HEK293T (cell line): ENCODE measurements at regions not wholly inside any gene's neighbourhood (a gene's known extent, or its start where the extent isn't known, plus 50 kb on each side); places are given as distances from the start of the nearest gene placed in this dataset.

Source experiments
- CTCF ChIA-PET: fragments of 350-600 bp; formaldehyde crosslinking; extraction: SDS; loops from one replicate; lab custom pipeline; 2021; ENCODE audit warnings: antibody characterized with exemption, inconsistent platforms; lab: Yijun Ruan, JAX
- POLR2A ChIA-PET: fragments of 350-600 bp; formaldehyde crosslinking; extraction: SDS; loops from one replicate; lab custom pipeline; 2020; ENCODE audit warnings: antibody characterized with exemption, inconsistent platforms; lab: Yijun Ruan, JAX
- DNase-seq: peaks from one replicate; pipeline ENCODE4 v3.0.0; 2012; ENCODE audit warnings: mixed read lengths; ENCODE audit errors: extremely low spot score
- ARNT ChIP-seq: fragments of 450-650 bp; IDR thresholded peaks from 2 replicates; pipeline ENCODE4 v1.6.1; 2017; ENCODE audit warnings: mild to moderate bottlenecking
- BHLHE40 ChIP-seq: fragments of 450-650 bp; IDR thresholded peaks from 2 replicates; pipeline ENCODE4 v1.6.1; 2016; ENCODE audit warnings: mild to moderate bottlenecking, moderate library complexity, borderline replicate concordance
- CTBP1 ChIP-seq: fragments of 450-650 bp; IDR thresholded peaks from 2 replicates; pipeline ENCODE4 v1.6.1; 2016; ENCODE audit warnings: borderline replicate concordance
- ELF4 ChIP-seq: fragments of 450-650 bp; IDR thresholded peaks from 2 replicates; pipeline ENCODE4 v1.6.1; 2017; ENCODE audit warnings: antibody characterized with exemption
- FOXA1 ChIP-seq: fragments of 450-650 bp; IDR thresholded peaks from 2 replicates; pipeline ENCODE4 v1.6.1; 2016; ENCODE audit warnings: mild to moderate bottlenecking
- FOXK2 ChIP-seq: fragments of 450-650 bp; IDR thresholded peaks from 2 replicates; pipeline ENCODE4 v1.6.1; 2016; ENCODE audit warnings: mild to moderate bottlenecking
- FOXM1 ChIP-seq: fragments of 450-650 bp; IDR thresholded peaks from 2 replicates; pipeline ENCODE4 v1.6.1; 2017; ENCODE audit warnings: mild to moderate bottlenecking, borderline replicate concordance
- HDGF ChIP-seq: fragments of 450-650 bp; IDR thresholded peaks from 2 replicates; pipeline ENCODE4 v1.6.1; 2017; ENCODE audit warnings: antibody characterized with exemption, borderline replicate concordance
- L3MBTL2 ChIP-seq: fragments of 450-650 bp; conservative IDR thresholded peaks from 2 replicates; pipeline ENCODE4 v1.6.1; 2016; ENCODE audit warnings: mild to moderate bottlenecking
- LEF1 ChIP-seq: fragments of 450-650 bp; IDR thresholded peaks from 2 replicates; pipeline ENCODE4 v1.6.1; 2017; ENCODE audit warnings: mild to moderate bottlenecking, borderline replicate concordance
- NFRKB ChIP-seq: fragments of 450-650 bp; IDR thresholded peaks from 2 replicates; pipeline ENCODE4 v1.6.1; 2016; ENCODE audit warnings: mild to moderate bottlenecking, moderate library complexity
- PKNOX1 ChIP-seq: fragments of 450-650 bp; IDR thresholded peaks from 2 replicates; pipeline ENCODE4 v1.6.1; 2016
- SP1 ChIP-seq: fragments of 450-650 bp; IDR thresholded peaks from 2 replicates; pipeline ENCODE4 v1.6.1; 2017
- SUZ12 ChIP-seq: fragments of 450-650 bp; IDR thresholded peaks from 2 replicates; pipeline ENCODE4 v1.6.1; 2016; ENCODE audit warnings: mild to moderate bottlenecking
- TARDBP ChIP-seq: fragments of 450-650 bp; IDR thresholded peaks from 2 replicates; pipeline ENCODE4 v1.6.1; 2016
- ZNF384 ChIP-seq: fragments of 450-650 bp; IDR thresholded peaks from 2 replicates; pipeline ENCODE4 v1.6.1; 2016

- CTCF ChIA-PET = interaction anchor here (0.6 kb wide), 1 partner anchor 25 kb away, joined by 10 read pairs; no protein-coding TSS in a partner anchor
- no peak for TF ChIP-seq HDGF
- POLR2A ChIA-PET = interaction anchor here (0.7 kb wide), 1 partner anchor 396 kb away, joined by 3 read pairs; no protein-coding TSS in a partner anchor
- DNase-seq = no peak
Observed at GRCh38 chr9:84424931-84425330, 84.4 kb upstream of the SLC28A3 start.

- POLR2A ChIA-PET = no interaction called here
Observed at GRCh38 chr9:84432746-84433145, 92.2 kb upstream of the SLC28A3 start.

GRCh38 chr9:84435902-84436301 is 95.3 kb upstream of the SLC28A3 start:
- TF ChIP-seq TARDBP (no peak), FOXM1 (no peak), ARNT (no peak), ZNF384 (no peak), FOXA1 (no peak), LEF1 (no peak), L3MBTL2 (no peak), SP1 (no peak), FOXK2 (no peak), PKNOX1 (no peak), BHLHE40 (no peak), CTBP1 (no peak), NFRKB (no peak), ELF4 (no peak), SUZ12 (no peak), HDGF (no peak)
- ChIA-PET CTCF (no interaction called here), POLR2A (no interaction called here)
- no peak for DNase-seq

More at GRCh38 chr9:84432746-84433145, 92.2 kb upstream of the SLC28A3 start:
- no peak for DNase-seq
- TF ChIP-seq SUZ12 = no peak
- TF ChIP-seq FOXM1 = no peak
- no peak for TF ChIP-seq ARNT
- no peak for TF ChIP-seq TARDBP
- TF ChIP-seq ZNF384 = no peak
- TF ChIP-seq BHLHE40 = no peak
- TF ChIP-seq CTBP1 = no peak
- TF ChIP-seq NFRKB = no peak
- TF ChIP-seq HDGF = no peak
- no peak for TF ChIP-seq FOXA1
- TF ChIP-seq ELF4 = no peak
- no peak for TF ChIP-seq SP1
- CTCF ChIA-PET = interaction anchor here (0.6 to 0.7 kb wide), 2 partner anchors 236 to 1098 kb away, joined by 3 to 7 read pairs; no protein-coding TSS in a partner anchor

GRCh38 chr9:84436386-84437109 is 96.0 kb upstream of the SLC28A3 start:
- TF ChIP-seq BHLHE40 (no peak), ELF4 (no peak), SP1 (no peak)
- POLR2A ChIA-PET = no interaction called here
- CTCF ChIA-PET = no interaction called here
- no peak for DNase-seq

GRCh38 chr9:84438391-84438790 is 97.8 kb upstream of the SLC28A3 start:
- TF ChIP-seq TARDBP = no peak
- no peak for TF ChIP-seq FOXA1
- TF ChIP-seq FOXM1 = no peak
- no peak for TF ChIP-seq HDGF
- no peak for TF ChIP-seq PKNOX1
- TF ChIP-seq ZNF384 = no peak
- no peak for TF ChIP-seq ARNT
- no peak for TF ChIP-seq SP1
- TF ChIP-seq CTBP1 = no peak
- no peak for TF ChIP-seq BHLHE40
- TF ChIP-seq NFRKB = no peak
- no peak for TF ChIP-seq SUZ12
- TF ChIP-seq ELF4 = no peak
- no peak for TF ChIP-seq LEF1
- no peak for TF ChIP-seq L3MBTL2
- no peak for TF ChIP-seq FOXK2
- ChIA-PET POLR2A (no interaction called here), CTCF (no interaction called here)
- DNase-seq = no peak

- ChIA-PET POLR2A (no interaction called here), CTCF (no interaction called here)
- DNase-seq = no peak
- no peak for TF ChIP-seq SP1
- no peak for TF ChIP-seq ARNT
- no peak for TF ChIP-seq L3MBTL2
- TF ChIP-seq ZNF384 = no peak
- TF ChIP-seq HDGF = no peak
- no peak for TF ChIP-seq TARDBP
- no peak for TF ChIP-seq FOXA1
- no peak for TF ChIP-seq NFRKB
- TF ChIP-seq SUZ12 = no peak
- TF ChIP-seq CTBP1 = no peak
- TF ChIP-seq FOXM1 = no peak
- no peak for TF ChIP-seq PKNOX1
- no peak for TF ChIP-seq FOXK2
- no peak for TF ChIP-seq BHLHE40
- TF ChIP-seq LEF1 = no peak
- TF ChIP-seq ELF4 = no peak
Observed at GRCh38 chr9:84439250-84439649, 98.7 kb upstream of the SLC28A3 start.
